ENCODE measurements at regions not wholly inside any gene's neighbourhood (a gene's known extent, or its start where the extent isn't known, plus 50 kb on each side); places are given as distances from the start of the nearest gene placed in this dataset.
A peak's percentile ranks its signal among the peaks of the same experiment; 100 is the strongest.

GRCh38 chr4:41360214-41360920 is 103.6 kb downstream of the UCHL1 start:
- Mint-ChIP-seq H3K27ac (no peak overlapping the region), H3K27me3 (ENCODE audit: insufficient read depth, low read depth, poor library complexity) (peaks cover 69% of the 10 kb centered on the region), H3K4me1 (peaks cover 44% of the 10 kb centered on the region), H3K4me3 (peak overlapping the region; percentile 70), H3K9me3 (no peaks in the 10 kb centered on the region), H3K36me3 (ENCODE audit: low read depth) (no peaks in the 10 kb centered on the region)
- H4K20me1 ChIP-seq (replicated peaks; ENCODE audit: insufficient read depth) = peaks cover 7% of the 10 kb centered on the region; the same call in 1 of the 2 replicates
- no peaks in the 10 kb centered on the region for H3K9me2 ChIP-seq (ENCODE audit: insufficient read depth)
- H3K4me1 ChIP-seq (ENCODE audit: insufficient read depth) = peaks cover 37% of the 10 kb centered on the region
- peaks cover 9% of the 10 kb centered on the region; the same call in 1 of the 2 replicates for H3F3A ChIP-seq (replicated peaks; ENCODE audit: low read depth)
- H3K27ac ChIP-seq (ENCODE audit: low read depth) = no peak overlapping the region
- peak overlapping the region; percentile 77 for H3K4me3 ChIP-seq
- H3K4me2 ChIP-seq = peak overlapping the region; percentile 85
- DNase-seq (ENCODE audit: low spot score) (peak; percentile 74), ATAC-seq (peak; percentile 48)
- no peaks in the 10 kb centered on the region for H3K79me2 ChIP-seq (replicated peaks; ENCODE audit: insufficient read depth)
- TF ChIP-seq EZH2 (IDR thresholded peaks at IDR 0.05; ENCODE audit: low read depth, unreplicated experiment) (peak; percentile 37), ZNF462 (CRISPR knock-in tag; IDR thresholded peaks at IDR 0.05) (no peak)
- peaks cover 89% of the 10 kb centered on the region for H3K27me3 ChIP-seq (ENCODE audit: insufficient read depth)
- H3K36me3 ChIP-seq (ENCODE audit: insufficient read depth) = no peaks in the 10 kb centered on the region
- H2AFZ ChIP-seq = peak overlapping the region; percentile 80

DNA sequence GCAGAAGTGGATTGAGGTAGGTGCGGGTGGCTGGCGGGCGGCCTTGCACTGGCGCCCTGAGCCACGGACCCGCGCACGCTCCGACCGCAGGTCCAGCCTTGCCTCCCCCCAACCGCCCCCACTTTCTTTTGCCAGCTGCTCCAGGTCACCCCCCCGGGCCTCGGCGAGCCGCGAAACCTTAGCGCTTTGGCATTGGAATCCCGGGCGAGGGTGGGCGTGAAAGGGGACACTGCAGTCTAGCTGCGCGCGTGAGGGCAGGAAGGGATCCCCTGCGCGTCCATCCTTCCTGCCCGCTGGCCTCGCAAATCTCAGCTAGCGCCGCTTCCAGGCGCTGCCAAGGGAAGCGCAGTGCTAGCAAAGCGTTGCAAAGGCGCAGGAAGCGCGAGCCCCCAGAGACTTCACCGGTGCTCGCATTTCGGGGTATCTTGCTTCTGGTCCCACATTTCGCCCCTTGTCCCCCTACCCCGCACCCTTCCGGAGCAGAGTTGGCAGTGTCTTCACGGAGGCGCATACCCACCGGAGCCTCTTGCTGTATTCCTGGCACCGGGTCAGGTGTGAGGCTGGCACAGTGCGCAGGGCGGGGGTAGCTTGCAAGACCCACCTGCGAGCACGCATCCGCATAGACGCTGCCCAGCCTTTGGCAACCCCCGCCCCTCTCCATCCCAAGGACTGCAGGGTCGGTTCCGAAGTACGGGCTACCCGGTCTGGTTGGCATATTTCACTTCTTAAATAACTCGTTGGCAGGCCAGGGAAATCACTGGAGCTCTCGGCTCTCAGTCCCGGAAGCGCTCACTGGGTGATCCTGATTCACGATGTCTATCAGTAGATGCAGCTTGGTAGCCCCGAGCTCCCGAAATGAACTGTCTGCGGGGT is 104.4 kb downstream of the UCHL1 start:
- Histone ChIP-seq H3K36me3 (ENCODE audit: insufficient read depth) (no peaks in the 10 kb centered on the region), H3K9me2 (ENCODE audit: insufficient read depth) (no peaks in the 10 kb centered on the region), H2AFZ (peak overlapping the region; percentile 52; the same call in 1 of the 2 replicates), H3F3A (replicated peaks; ENCODE audit: low read depth) (peaks cover 9% of the 10 kb centered on the region; the same call in 1 of the 2 replicates), H4K20me1 (replicated peaks; ENCODE audit: insufficient read depth) (peaks cover 7% of the 10 kb centered on the region; the same call in 1 of the 2 replicates), H3K4me2 (peak overlapping the region; percentile 85), H3K4me3 (peak overlapping the region; percentile 77), H3K4me1 (ENCODE audit: insufficient read depth) (peaks cover 44% of the 10 kb centered on the region), H3K27me3 (ENCODE audit: insufficient read depth) (peaks cover 97% of the 10 kb centered on the region), H3K27ac (ENCODE audit: low read depth) (no peak overlapping the region), H3K79me2 (replicated peaks; ENCODE audit: insufficient read depth) (no peaks in the 10 kb centered on the region)
- TF ChIP-seq POLR2AphosphoS5 (IDR thresholded peaks at IDR 0.05; ENCODE audit: low read depth) (no peak), ZNF114 (CRISPR knock-in tag; IDR thresholded peaks at IDR 0.05) (no peak), CREB1 (CRISPR knock-in tag; IDR thresholded peaks at IDR 0.05; ENCODE audit: low read depth) (no peak), JUNB (IDR thresholded peaks at IDR 0.05; ENCODE audit: unreplicated experiment) (no peak), EZH2 (IDR thresholded peaks at IDR 0.05; ENCODE audit: low read depth, unreplicated experiment) (peak; percentile 73)
- TF ChIP-seq, protein P1, sequence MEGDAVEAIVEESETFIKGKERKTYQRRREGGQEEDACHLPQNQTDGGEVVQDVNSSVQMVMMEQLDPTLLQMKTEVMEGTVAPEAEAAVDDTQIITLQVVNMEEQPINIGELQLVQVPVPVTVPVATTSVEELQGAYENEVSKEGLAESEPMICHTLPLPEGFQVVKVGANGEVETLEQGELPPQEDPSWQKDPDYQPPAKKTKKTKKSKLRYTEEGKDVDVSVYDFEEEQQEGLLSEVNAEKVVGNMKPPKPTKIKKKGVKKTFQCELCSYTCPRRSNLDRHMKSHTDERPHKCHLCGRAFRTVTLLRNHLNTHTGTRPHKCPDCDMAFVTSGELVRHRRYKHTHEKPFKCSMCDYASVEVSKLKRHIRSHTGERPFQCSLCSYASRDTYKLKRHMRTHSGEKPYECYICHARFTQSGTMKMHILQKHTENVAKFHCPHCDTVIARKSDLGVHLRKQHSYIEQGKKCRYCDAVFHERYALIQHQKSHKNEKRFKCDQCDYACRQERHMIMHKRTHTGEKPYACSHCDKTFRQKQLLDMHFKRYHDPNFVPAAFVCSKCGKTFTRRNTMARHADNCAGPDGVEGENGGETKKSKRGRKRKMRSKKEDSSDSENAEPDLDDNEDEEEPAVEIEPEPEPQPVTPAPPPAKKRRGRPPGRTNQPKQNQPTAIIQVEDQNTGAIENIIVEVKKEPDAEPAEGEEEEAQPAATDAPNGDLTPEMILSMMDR (conservative IDR thresholded peaks at IDR 0.05; ENCODE audit: low read depth in 2 of 2) = no peak
- Mint-ChIP-seq H3K27ac (no peak overlapping the region), H3K27me3 (ENCODE audit: insufficient read depth, low read depth, poor library complexity) (peaks cover 75% of the 10 kb centered on the region), H3K9me3 (no peaks in the 10 kb centered on the region), H3K36me3 (ENCODE audit: low read depth) (no peaks in the 10 kb centered on the region), H3K4me3 (peak overlapping the region; percentile 68), H3K4me1 (peaks cover 52% of the 10 kb centered on the region)
- DNase-seq (ENCODE audit: low spot score) (peak; percentile 61), ATAC-seq (peak; percentile 15)
